HL-60 (cell line): ENCODE measurements at regions not wholly inside any gene's neighbourhood (a gene's known extent, or its start where the extent isn't known, plus 50 kb on each side); places are given as distances from the start of the nearest gene placed in this dataset.

Experiments
- DNase-seq, 2 experiments: peaks; one replicate each; pipeline ENCODE4 v3.0.0-alpha.2; 2010 to 2020; ENCODE audit warnings: low read depth in 1 of 2, low spot score in 1 of 2
- H3K27ac ChIP-seq: fragments of 250-450 bp; sonication (Bioruptor Pico); replicated peaks from 2 replicates; pipeline ENCODE4 v1.5.1; 2020; ENCODE audit warnings: mild to moderate bottlenecking, moderate library complexity
- H3K27me3 ChIP-seq: fragments of 250-450 bp; sonication (Bioruptor Pico); 2 replicates; pipeline ENCODE4 v1.5.1; 2021; ENCODE audit warnings: mild to moderate bottlenecking, moderate library complexity; ENCODE audit not compliant: insufficient read depth, poor library complexity, severe bottlenecking
- H3K4me3 ChIP-seq: replicated peaks from 2 replicates; pipeline ENCODE4 v1.5.1; 2011; ENCODE audit warnings: mild to moderate bottlenecking, control low read depth, low read length; ENCODE audit not compliant: insufficient read depth
- GABPA ChIP-seq: IDR thresholded peaks from 2 replicates; pipeline ENCODE4 v1.6.1; 2012; ENCODE audit warnings: low read depth
- POLR2AphosphoS5 ChIP-seq: IDR thresholded peaks from 2 replicates; pipeline ENCODE4 v1.6.1; 2012; ENCODE audit warnings: low read depth
- SPI1 ChIP-seq: IDR thresholded peaks from 2 replicates; pipeline ENCODE4 v1.6.1; 2012; ENCODE audit warnings: low read depth, mild to moderate bottlenecking, borderline replicate concordance
- TF ChIP-seq, protein P1 (sequence below): IDR thresholded peaks from one replicate; pipeline ENCODE4 v1.5.1; 2011; ENCODE audit warnings: low read length, control low read depth, inconsistent platforms; ENCODE audit not compliant: insufficient read depth
- TF ChIP-seq, protein P2 (sequence below): IDR thresholded peaks from 2 replicates; pipeline ENCODE4 v1.6.1; 2012; ENCODE audit warnings: low read depth; ENCODE audit not compliant: insufficient replicate concordance

DNA sequence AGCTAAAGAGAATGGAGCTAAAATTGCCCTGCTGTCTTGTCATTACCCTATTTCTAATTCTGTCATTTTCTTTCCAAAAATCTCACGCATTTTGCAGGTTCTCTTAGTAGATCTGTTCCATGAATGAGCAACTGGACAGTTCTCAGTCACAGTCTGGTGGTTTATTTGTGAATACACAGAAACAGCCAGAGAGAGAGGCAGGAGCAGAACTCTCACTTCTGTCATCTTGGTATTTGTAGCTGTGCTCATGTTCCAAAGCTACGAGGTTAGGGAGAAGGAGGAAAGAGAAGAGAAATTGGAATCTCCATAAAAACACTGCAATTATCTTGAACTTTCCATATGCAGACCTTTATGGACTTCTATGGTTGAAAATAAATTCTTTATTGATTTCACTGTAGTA lies 118.0 kb upstream of the OR13F1 start:
- no peaks in the 10 kb centered on the region for H3K27me3 ChIP-seq
- no peak for DNase-seq
- no peak for TF ChIP-seq GABPA
- TF ChIP-seq, protein P1, sequence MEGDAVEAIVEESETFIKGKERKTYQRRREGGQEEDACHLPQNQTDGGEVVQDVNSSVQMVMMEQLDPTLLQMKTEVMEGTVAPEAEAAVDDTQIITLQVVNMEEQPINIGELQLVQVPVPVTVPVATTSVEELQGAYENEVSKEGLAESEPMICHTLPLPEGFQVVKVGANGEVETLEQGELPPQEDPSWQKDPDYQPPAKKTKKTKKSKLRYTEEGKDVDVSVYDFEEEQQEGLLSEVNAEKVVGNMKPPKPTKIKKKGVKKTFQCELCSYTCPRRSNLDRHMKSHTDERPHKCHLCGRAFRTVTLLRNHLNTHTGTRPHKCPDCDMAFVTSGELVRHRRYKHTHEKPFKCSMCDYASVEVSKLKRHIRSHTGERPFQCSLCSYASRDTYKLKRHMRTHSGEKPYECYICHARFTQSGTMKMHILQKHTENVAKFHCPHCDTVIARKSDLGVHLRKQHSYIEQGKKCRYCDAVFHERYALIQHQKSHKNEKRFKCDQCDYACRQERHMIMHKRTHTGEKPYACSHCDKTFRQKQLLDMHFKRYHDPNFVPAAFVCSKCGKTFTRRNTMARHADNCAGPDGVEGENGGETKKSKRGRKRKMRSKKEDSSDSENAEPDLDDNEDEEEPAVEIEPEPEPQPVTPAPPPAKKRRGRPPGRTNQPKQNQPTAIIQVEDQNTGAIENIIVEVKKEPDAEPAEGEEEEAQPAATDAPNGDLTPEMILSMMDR, result no peak
- no peak for TF ChIP-seq SPI1
- TF ChIP-seq POLR2AphosphoS5, result no peak
- TF ChIP-seq, protein P2, sequence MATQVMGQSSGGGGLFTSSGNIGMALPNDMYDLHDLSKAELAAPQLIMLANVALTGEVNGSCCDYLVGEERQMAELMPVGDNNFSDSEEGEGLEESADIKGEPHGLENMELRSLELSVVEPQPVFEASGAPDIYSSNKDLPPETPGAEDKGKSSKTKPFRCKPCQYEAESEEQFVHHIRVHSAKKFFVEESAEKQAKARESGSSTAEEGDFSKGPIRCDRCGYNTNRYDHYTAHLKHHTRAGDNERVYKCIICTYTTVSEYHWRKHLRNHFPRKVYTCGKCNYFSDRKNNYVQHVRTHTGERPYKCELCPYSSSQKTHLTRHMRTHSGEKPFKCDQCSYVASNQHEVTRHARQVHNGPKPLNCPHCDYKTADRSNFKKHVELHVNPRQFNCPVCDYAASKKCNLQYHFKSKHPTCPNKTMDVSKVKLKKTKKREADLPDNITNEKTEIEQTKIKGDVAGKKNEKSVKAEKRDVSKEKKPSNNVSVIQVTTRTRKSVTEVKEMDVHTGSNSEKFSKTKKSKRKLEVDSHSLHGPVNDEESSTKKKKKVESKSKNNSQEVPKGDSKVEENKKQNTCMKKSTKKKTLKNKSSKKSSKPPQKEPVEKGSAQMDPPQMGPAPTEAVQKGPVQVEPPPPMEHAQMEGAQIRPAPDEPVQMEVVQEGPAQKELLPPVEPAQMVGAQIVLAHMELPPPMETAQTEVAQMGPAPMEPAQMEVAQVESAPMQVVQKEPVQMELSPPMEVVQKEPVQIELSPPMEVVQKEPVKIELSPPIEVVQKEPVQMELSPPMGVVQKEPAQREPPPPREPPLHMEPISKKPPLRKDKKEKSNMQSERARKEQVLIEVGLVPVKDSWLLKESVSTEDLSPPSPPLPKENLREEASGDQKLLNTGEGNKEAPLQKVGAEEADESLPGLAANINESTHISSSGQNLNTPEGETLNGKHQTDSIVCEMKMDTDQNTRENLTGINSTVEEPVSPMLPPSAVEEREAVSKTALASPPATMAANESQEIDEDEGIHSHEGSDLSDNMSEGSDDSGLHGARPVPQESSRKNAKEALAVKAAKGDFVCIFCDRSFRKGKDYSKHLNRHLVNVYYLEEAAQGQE, result no peak
- no peak overlapping the region for H3K4me3 ChIP-seq
- H3K27ac ChIP-seq, result no peak overlapping the region; the same call in 1 of the 2 replicates

DNA sequence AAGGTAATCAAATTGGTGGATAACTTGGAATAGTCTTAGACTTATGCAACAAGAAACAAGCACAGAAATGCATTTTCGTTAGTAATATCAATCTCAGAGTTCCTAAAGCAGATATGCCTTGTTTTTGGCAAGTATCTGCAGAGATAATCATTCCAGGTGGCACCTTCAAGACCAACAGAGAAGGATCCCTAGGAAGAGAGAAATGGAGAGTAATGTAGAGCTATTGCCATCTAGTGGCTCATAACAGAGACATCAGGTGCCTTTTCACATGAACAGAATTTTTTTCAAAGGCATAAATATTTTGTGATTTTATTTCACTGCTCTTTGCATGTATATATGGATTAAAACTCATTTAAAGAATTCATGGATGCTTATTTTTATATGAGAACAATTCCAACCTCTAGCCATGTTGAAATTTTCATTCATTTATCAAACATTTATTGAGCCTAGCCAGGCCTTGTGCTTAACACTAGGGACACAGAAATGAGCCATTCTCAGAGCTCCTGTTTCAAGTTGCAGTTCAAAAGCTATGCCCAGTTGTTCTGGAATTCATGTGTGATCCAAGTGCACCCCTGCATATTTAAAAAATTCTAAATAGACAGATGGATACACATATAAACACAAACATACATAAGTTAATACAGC lies 117.5 kb upstream of the OR13F1 start:
- TF ChIP-seq, protein P2, result no peak
- TF ChIP-seq, protein P1, result peak; percentile 34
- no peaks in the 10 kb centered on the region for H3K27me3 ChIP-seq
- H3K27ac ChIP-seq, result no peak overlapping the region; the same call in 1 of the 2 replicates
- peak; percentile 3 to 7 for DNase-seq
- H3K4me3 ChIP-seq, result no peak overlapping the region

DNA sequence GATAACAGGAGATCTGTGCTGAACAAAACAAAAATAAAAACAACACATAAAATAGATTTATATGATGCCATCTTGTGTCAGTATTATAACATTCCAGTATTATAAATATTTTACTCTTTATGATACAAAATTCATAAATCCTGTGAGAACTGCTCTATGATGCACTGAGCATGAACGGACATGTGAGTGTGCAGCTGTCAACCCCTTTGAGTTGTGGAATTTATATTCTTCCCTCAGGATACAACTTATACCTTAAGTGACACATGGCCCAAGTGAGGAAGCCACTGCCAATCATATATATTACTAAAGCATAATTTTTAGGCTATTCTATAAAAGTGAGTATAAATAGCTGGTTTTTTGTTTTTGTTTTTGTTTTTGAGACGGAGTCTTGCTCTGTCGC lies 116.0 kb upstream of the OR13F1 start:
- Histone ChIP-seq H3K27me3 (no peaks in the 10 kb centered on the region), H3K4me3 (no peak overlapping the region), H3K27ac (no peak overlapping the region)
- TF ChIP-seq, protein P1, result no peak
- TF ChIP-seq POLR2AphosphoS5 (no peak), SPI1 (no peak), GABPA (no peak)
- TF ChIP-seq, protein P2, result no peak
- no peak for DNase-seq
